Uterus (tissue), 3 donors: ENCODE measurements at regions not wholly inside any gene's neighbourhood (a gene's known extent, or its start where the extent isn't known, plus 50 kb on each side); places are given as distances from the start of the nearest gene placed in this dataset.

Experiments used
- DNase-seq, 2 donors: peaks; one replicate each; pipeline ENCODE4 v3.0.0-alpha.2; 2019 to 2020
- H3K27ac ChIP-seq, 2 donors: fragments of 200-600 bp; sonication (generic); 1 replicate in 1 of 2; 2 replicates in 1 of 2; pipeline ENCODE4 v1.5.1; 2016 to 2018
- H3K27me3 ChIP-seq, 2 donors: fragments of 200-600 bp; sonication (generic); one replicate each; pipeline ENCODE4 v1.5.1; 2018 to 2019; ENCODE audit warnings: control low read depth in 1 of 2
- H3K36me3 ChIP-seq, 2 donors: fragments of 200-600 bp; sonication (generic); one replicate each; pipeline ENCODE4 v1.5.1; 2019; ENCODE audit warnings: control low read depth in 1 of 2
- H3K4me1 ChIP-seq, 2 donors: fragments of 200-600 bp; sonication (generic); one replicate each; pipeline ENCODE4 v1.5.1; 2018 to 2019; ENCODE audit warnings: control low read depth in 1 of 2
- H3K4me3 ChIP-seq, 2 donors: fragments of 200-600 bp; sonication (generic); 1 replicate in 1 of 2; 2 replicates in 1 of 2; pipeline ENCODE4 v1.5.1; 2018 to 2019; ENCODE audit warnings: mild to moderate bottlenecking in 1 of 2
- H3K9me3 ChIP-seq, 2 donors: fragments of 200-600 bp; sonication (generic); one replicate each; pipeline ENCODE4 v1.5.1; 2019; ENCODE audit warnings: control low read depth in 1 of 2
- POLR2A ChIP-seq, 2 donors: fragments of 450-650 bp; IDR thresholded peaks; one replicate each; pipeline ENCODE4 v1.6.1; 2016; ENCODE audit warnings: antibody characterized with exemption in 2 of 2, mild to moderate bottlenecking in 1 of 2, moderate library complexity in 1 of 2
- intact Hi-C: fragments of 100-400 bp; cut with DNase I; formaldehyde crosslinking; loops from one replicate; pipeline ENCODE4 v1.15.1; 2023; ENCODE audit warnings: low total_unique reads
- TF ChIP-seq, protein P1 (sequence below), 4 experiments: fragments of 200-600 bp in 2 of 4; fragments of 450-650 bp in 2 of 4; sonication (generic) in 2 of 4; IDR thresholded peaks; one replicate each; pipeline ENCODE4 v1.5.1; 2016 to 2019; ENCODE audit warnings: antibody characterized with exemption in 4 of 4, mild to moderate bottlenecking in 2 of 4, moderate library complexity in 1 of 4
- donor health status: DM: yes; HTN: yes; CAD: no.

DNA sequence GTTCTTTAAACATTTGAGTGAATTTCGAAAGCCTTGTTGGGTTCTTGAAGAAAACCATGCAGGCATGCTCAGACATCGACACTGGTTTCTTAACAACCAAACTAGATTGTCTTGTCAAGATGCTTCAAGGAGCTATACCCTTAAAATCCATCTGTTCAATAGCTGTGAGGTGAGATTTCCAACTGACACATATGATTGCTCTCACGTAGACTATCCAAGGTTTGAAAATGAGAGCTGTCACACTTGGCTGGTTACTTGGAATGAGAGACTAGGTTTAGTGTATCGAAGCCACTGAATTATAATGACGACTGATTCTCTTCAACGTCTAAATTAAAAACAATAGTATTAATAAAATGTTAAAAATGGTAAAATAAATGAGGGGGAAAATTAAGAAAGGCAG is 2725.5 kb downstream of the ARAP2 start:
- H3K9me3 ChIP-seq, result no peaks in the 10 kb centered on the region
- intact Hi-C loops, result no loop called here
- no peaks in the 10 kb centered on the region for H3K4me1 ChIP-seq
- no peak overlapping the region for H3K27ac ChIP-seq
- TF ChIP-seq POLR2A (IDR thresholded peaks at IDR 0.05), result no peak
- TF ChIP-seq, protein P1, sequence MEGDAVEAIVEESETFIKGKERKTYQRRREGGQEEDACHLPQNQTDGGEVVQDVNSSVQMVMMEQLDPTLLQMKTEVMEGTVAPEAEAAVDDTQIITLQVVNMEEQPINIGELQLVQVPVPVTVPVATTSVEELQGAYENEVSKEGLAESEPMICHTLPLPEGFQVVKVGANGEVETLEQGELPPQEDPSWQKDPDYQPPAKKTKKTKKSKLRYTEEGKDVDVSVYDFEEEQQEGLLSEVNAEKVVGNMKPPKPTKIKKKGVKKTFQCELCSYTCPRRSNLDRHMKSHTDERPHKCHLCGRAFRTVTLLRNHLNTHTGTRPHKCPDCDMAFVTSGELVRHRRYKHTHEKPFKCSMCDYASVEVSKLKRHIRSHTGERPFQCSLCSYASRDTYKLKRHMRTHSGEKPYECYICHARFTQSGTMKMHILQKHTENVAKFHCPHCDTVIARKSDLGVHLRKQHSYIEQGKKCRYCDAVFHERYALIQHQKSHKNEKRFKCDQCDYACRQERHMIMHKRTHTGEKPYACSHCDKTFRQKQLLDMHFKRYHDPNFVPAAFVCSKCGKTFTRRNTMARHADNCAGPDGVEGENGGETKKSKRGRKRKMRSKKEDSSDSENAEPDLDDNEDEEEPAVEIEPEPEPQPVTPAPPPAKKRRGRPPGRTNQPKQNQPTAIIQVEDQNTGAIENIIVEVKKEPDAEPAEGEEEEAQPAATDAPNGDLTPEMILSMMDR (IDR thresholded peaks at IDR 0.05), result no peak
- no peaks in the 10 kb centered on the region for H3K27me3 ChIP-seq
- H3K36me3 ChIP-seq, result no peaks in the 10 kb centered on the region
- H3K4me3 ChIP-seq, result no peak overlapping the region
- no peak for DNase-seq

DNA sequence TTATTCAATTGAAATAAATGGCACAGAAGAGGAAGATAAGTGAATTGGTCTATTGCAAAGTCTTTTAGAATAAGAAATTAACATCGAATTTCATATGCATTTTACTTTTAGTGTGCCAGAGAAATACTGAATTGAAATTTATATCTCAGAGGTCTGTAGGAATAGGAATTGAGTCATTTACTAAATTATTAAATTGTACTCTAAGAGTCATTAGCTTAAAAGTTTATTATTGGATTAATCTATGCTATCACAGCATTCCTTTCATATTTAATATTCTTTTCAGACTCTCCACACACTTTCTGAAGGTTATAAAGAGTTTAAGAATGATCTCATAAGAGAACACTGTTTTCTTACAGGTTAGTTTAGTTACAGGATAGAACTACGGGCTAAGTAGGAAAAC is 2711.5 kb downstream of the ARAP2 start:
- H3K36me3 ChIP-seq, result no peaks in the 10 kb centered on the region
- TF ChIP-seq, protein P1 (IDR thresholded peaks at IDR 0.05), result no peak
- TF ChIP-seq POLR2A (IDR thresholded peaks at IDR 0.05), result no peak
- H3K9me3 ChIP-seq, result no peaks in the 10 kb centered on the region
- no peak for DNase-seq
- no peak overlapping the region for H3K4me3 ChIP-seq
- H3K4me1 ChIP-seq, result no peaks in the 10 kb centered on the region
- no peaks in the 10 kb centered on the region for H3K27me3 ChIP-seq
- intact Hi-C loops, result no loop called here
- no peak overlapping the region for H3K27ac ChIP-seq

GRCh38 chr4:33536898-33537297 is 2707.4 kb downstream of the ARAP2 start:
- H3K27me3 ChIP-seq, result no peaks in the 10 kb centered on the region
- no peak for DNase-seq
- no peaks in the 10 kb centered on the region for H3K36me3 ChIP-seq
- H3K4me3 ChIP-seq, result no peak overlapping the region
- H3K9me3 ChIP-seq, result no peaks in the 10 kb centered on the region
- no peaks in the 10 kb centered on the region for H3K4me1 ChIP-seq
- H3K27ac ChIP-seq, result no peak overlapping the region
- intact Hi-C loops, result no loop called here
- TF ChIP-seq POLR2A (IDR thresholded peaks at IDR 0.05), result no peak
- TF ChIP-seq, protein P1 (IDR thresholded peaks at IDR 0.05), result no peak

DNA sequence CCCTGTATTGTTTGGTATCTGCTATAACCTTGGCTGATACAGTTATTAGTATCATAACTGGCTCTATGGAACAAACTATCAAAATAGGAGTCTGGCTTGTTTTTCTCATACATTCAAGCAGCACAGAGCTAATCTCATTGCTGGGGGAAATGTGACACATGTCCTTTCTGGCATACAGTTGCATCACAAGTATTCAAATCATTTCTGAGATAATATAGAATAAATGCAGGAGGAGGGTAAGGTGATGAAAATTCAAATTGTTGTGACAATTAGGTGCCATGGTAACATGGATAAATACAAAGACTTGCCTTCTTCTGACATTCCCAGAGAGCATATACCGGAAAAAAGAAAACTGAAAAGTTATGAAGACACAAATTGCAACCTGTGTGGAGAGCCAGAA is 2706.8 kb downstream of the ARAP2 start:
- DNase-seq, result no peak
- no peak for TF ChIP-seq POLR2A (IDR thresholded peaks at IDR 0.05)
- TF ChIP-seq, protein P1 (IDR thresholded peaks at IDR 0.05), result no peak
- Histone ChIP-seq H3K27me3 (no peaks in the 10 kb centered on the region), H3K4me1 (no peaks in the 10 kb centered on the region), H3K36me3 (no peaks in the 10 kb centered on the region), H3K27ac (no peak overlapping the region), H3K4me3 (no peak overlapping the region), H3K9me3 (no peaks in the 10 kb centered on the region)
- intact Hi-C loops, result no loop called here

DNA sequence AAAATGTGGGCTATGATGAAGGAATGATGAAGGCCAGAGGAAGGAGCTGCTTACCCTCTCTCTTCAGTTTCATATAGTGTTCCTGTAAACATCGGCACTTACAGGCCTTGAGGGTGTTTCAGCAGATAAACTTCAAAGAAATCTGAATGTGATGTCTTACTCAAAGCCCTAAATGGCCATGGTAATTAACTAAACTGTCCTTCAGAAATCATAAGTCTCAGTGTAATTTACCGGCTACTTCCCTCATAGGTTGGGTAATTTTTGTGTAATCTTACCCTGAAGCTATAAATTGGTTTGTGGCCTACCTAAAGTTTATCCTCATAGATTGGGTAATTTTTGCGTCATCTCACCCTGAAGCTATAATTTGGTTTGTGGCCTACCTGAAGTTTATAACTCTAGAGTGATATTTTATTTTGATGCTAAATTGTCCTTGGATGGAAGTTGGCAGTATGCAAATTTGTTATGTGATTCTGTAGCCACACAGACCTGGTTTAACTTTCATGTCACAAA is 2700.3 kb downstream of the ARAP2 start:
- no peaks in the 10 kb centered on the region for H3K36me3 ChIP-seq
- no peaks in the 10 kb centered on the region for H3K27me3 ChIP-seq
- DNase-seq, result no peak
- no peak overlapping the region for H3K27ac ChIP-seq
- intact Hi-C loops, result no loop called here
- H3K4me3 ChIP-seq, result no peak overlapping the region
- no peaks in the 10 kb centered on the region for H3K4me1 ChIP-seq
- no peaks in the 10 kb centered on the region for H3K9me3 ChIP-seq
- TF ChIP-seq, protein P1 (IDR thresholded peaks at IDR 0.05), result no peak
- no peak for TF ChIP-seq POLR2A (IDR thresholded peaks at IDR 0.05)
